AG04449 (cell line): ENCODE measurements at regions not wholly inside any gene's neighbourhood (a gene's known extent, or its start where the extent isn't known, plus 50 kb on each side); places are given as distances from the start of the nearest gene placed in this dataset.

Experiments
- CTCF ChIA-PET: fragments of 350-600 bp; formaldehyde crosslinking; extraction: SDS; loops from one replicate; lab custom pipeline; 2021; ENCODE audit warnings: antibody characterized with exemption; lab: Yijun Ruan, JAX
- POLR2A ChIA-PET: fragments of 400-600, 350-600 bp; formaldehyde crosslinking; extraction: SDS; loops from one replicate; lab custom pipeline; 2020; ENCODE audit warnings: antibody characterized with exemption, inconsistent platforms; lab: Yijun Ruan, JAX
- DNase-seq: peaks from one replicate; pipeline ENCODE4 v3.0.0-alpha.2; 2010; ENCODE audit warnings: low read depth, low spot score
- H3K4me3 ChIP-seq: 2 replicates; pipeline ENCODE4 v1.5.1; 2011; ENCODE audit warnings: low read depth, mild to moderate bottlenecking, control low read depth, low read length
- TF ChIP-seq, protein P1 (sequence below): IDR thresholded peaks from one replicate; pipeline ENCODE4 v1.5.1; 2011; ENCODE audit warnings: mild to moderate bottlenecking, moderate library complexity, low read length, control low read depth, inconsistent platforms; ENCODE audit not compliant: insufficient read depth; ENCODE audit errors: missing control alignments

DNA sequence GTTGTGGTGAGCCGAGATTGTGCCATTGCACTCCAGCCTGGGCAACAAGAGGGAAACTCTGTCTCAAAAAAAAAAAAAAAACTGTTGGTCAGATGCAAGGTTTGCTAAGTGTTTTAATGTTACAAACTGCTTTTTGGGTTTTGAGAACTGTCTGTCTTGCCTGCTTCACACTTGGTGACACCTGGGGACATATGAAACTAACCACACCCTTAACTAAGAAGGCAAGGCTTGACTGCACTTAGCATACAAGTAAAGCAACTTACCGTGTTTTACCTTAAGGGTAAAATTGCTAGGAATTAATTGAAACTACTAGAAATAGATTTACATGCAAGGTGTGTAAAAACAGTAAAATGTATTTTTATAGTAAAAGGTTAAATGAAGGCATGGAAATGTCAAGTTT lies 180.4 kb downstream of the OR13H1 start:
- CTCF ChIA-PET: no interaction called here
- TF ChIP-seq, protein P1, sequence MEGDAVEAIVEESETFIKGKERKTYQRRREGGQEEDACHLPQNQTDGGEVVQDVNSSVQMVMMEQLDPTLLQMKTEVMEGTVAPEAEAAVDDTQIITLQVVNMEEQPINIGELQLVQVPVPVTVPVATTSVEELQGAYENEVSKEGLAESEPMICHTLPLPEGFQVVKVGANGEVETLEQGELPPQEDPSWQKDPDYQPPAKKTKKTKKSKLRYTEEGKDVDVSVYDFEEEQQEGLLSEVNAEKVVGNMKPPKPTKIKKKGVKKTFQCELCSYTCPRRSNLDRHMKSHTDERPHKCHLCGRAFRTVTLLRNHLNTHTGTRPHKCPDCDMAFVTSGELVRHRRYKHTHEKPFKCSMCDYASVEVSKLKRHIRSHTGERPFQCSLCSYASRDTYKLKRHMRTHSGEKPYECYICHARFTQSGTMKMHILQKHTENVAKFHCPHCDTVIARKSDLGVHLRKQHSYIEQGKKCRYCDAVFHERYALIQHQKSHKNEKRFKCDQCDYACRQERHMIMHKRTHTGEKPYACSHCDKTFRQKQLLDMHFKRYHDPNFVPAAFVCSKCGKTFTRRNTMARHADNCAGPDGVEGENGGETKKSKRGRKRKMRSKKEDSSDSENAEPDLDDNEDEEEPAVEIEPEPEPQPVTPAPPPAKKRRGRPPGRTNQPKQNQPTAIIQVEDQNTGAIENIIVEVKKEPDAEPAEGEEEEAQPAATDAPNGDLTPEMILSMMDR: no peak
- POLR2A ChIA-PET: no interaction called here
- H3K4me3 ChIP-seq: no peak overlapping the region
- DNase-seq: no peak

DNA sequence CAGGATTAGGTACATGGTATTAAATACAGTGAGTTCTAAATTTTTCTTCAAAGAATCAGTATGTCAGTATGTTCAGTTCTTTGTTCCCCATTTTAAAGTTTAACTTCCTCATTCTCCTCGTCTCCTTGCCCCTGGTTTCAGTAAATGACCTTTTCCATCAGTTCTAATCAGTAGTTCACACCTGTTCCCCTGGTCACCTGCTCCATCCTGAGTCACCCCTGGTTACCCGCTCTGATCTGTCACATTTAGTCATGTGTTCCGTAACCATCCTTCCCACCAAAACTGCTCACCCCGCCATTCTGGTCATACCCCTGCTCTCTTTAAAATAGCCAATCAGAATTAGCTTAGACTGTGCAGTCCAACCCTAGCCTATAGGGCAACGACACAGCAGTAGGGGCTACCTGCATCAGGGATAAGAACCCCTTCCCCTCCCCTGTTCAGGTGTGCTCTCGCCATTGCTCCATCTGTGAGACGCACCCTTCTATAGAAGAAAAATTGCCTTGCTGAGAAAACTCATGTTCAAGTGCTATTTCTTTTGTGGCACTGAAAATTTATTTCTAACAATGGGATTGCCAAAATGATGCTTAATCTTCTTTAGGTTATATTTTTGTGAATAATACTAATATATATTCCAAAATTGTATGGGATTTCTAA lies 181.3 kb downstream of the OR13H1 start:
- no peak overlapping the region for H3K4me3 ChIP-seq
- ChIA-PET CTCF (no interaction called here), POLR2A (no interaction called here)
- TF ChIP-seq, protein P1: no peak
- no peak for DNase-seq

DNA sequence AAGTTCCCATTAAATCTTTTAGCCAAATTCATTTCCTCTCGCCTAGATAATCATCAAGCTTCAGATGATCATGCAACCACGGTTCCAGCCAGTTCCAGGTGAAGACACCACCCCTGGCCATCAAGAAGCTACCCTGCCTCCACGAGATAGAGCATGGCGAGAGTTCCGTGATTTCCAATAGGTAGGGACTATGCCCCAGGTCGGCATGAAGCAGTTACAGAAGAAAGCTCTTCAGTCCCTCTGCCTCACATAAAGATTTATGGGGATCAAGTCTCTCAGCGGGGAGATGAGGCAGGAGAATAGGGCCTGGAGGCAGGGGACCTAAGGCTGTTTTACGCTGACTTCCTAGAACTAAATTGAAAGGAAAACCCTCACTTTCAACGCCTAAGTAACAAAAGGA lies 183.9 kb downstream of the OR13H1 start:
- H3K4me3 ChIP-seq: no peak overlapping the region
- TF ChIP-seq, protein P1: no peak
- ChIA-PET POLR2A (no interaction called here), CTCF (no interaction called here)
- no peak for DNase-seq

DNA sequence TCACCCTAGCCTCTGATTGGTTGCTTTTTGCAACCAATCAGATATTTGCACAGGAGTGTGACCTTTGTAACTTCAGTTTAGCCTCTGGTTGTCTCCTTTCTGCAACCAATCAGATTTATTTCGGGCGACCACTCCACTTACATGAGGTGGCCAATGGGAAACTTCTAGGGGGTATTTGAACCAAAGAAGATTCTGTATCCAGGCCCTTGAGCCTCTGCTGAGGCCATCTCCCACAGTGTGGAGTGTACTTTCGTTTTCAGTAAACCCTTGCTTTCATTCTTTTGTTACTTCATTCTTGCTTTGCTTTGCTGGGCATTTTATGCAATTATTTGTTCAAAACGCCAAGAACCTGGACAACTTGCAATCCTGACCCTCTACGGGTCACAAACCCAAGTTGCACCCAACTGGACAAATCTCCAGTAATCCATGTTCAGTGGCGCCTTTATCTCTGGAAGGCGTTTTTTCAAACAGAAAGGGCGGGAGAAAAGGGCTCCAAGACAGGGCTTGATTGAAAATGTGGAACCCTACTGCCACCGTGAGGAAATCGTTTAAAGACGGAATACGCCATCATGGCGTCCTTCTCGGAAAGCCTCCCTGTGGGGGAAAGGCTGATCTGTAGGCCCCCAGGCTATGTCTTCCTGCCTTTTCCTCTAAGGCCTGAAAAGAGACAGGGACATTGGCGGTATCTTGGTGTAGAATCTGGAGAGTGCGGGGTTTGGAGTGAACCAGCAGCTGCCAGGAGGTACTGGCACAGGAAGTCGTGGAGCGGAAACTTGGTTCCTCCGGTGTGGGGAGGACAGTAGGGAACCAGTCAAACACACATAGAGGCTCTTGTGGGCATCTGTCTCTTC lies 184.6 kb downstream of the OR13H1 start:
- H3K4me3 ChIP-seq: no peak overlapping the region
- TF ChIP-seq, protein P1: no peak
- ChIA-PET CTCF (no interaction called here), POLR2A (no interaction called here)
- no peak for DNase-seq

DNA sequence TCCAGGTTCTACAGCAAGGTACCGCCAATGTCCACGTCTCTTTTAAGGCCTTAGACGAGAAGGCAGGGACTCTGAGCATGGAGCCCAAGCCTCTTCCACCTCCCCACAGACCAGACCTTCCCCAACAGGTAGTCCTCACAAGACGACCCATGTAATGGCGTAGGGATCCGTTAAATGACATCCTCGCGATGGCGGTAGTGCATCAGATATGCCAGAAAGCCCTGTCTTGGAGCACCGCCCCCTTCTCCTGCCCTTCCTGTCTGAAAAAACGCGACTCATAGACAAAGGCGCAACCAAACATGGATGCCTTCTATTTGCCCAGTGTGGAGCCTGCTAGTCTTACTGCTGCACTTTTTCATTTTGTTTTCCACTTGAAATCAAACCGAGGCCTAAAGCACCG lies 185.4 kb downstream of the OR13H1 start:
- TF ChIP-seq, protein P1: no peak
- no peak for DNase-seq
- no peak overlapping the region for H3K4me3 ChIP-seq
- ChIA-PET CTCF (no interaction called here), POLR2A (no interaction called here)

DNA sequence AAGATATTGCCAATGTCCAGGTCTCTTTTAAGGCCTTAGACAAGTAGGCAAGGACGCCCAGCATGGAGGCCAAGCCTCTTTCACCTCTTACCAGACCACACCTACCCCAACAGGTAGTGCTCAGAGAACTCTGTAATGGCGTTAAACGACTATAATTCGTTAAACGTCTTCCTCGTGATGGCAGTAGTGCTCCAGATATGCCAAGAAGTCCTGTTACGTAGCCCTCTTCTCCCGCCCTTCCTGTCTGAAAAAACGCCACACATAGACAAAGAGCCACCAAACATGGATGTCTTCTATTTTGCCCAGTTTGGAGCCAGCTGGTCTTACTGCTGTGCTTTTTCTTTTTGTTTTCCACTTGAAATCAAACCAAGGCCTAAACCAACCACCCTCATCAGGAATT lies 190.7 kb downstream of the OR13H1 start:
- DNase-seq: no peak
- TF ChIP-seq, protein P1: no peak
- H3K4me3 ChIP-seq: no peak overlapping the region
- ChIA-PET POLR2A (no interaction called here), CTCF (no interaction called here)
